Central memory CD8-positive, alpha-beta T cell (primary cell): ENCODE measurements at regions not wholly inside any gene's neighbourhood (a gene's known extent, or its start where the extent isn't known, plus 50 kb on each side); places are given as distances from the start of the nearest gene placed in this dataset.

Experiments used
- ATAC-seq: fragments of 150-1000 bp; cut with Tn5 transposase; replicated peaks from 2 replicates; pipeline ENCODE4 v1.10.0; 2022; ENCODE audit warnings: mild to moderate bottlenecking, moderate FRiP score, moderate number of reproducible peaks; ENCODE audit not compliant: poor library complexity, severe bottlenecking; ENCODE audit errors: extremely low read depth
- DNase-seq, 2 donors: peaks; one replicate each; pipeline ENCODE4 v3.0.0; 2021; ENCODE audit warnings: low spot score in 2 of 2
- H3K27ac Mint-ChIP-seq: one replicate; pipeline ENCODE4 v1.8.0; 2022; ENCODE audit warnings: low read depth, mild to moderate bottlenecking, moderate library complexity, mixed read lengths
- H3K27me3 Mint-ChIP-seq: one replicate; pipeline ENCODE4 v1.8.0; 2022; ENCODE audit warnings: mixed read lengths
- H3K36me3 Mint-ChIP-seq: one replicate; pipeline ENCODE4 v1.8.0; 2022; ENCODE audit warnings: mild to moderate bottlenecking, moderate library complexity, mixed read lengths; ENCODE audit not compliant: insufficient read depth
- H3K4me1 Mint-ChIP-seq: one replicate; pipeline ENCODE4 v1.8.0; 2022; ENCODE audit warnings: mixed read lengths
- H3K4me3 Mint-ChIP-seq: one replicate; pipeline ENCODE4 v1.8.0; 2022; ENCODE audit warnings: mild to moderate bottlenecking, moderate library complexity, mixed read lengths
- H3K9me3 Mint-ChIP-seq: one replicate; pipeline ENCODE4 v1.8.0; 2022; ENCODE audit warnings: mixed read lengths

- no peak for ATAC-seq
These were observed 86.7 kb upstream of the TECRL start for GRCh38 chr4:64495946-64496345.

GRCh38 chr4:64489628-64490027, 80.4 kb upstream of the TECRL start:
- H3K4me1 Mint-ChIP-seq: no peaks in the 10 kb centered on the region
- no peaks in the 10 kb centered on the region for H3K27me3 Mint-ChIP-seq
- ATAC-seq (no peak), DNase-seq (no peak)
- no peaks in the 10 kb centered on the region for H3K36me3 Mint-ChIP-seq
- no peak overlapping the region for H3K27ac Mint-ChIP-seq
- H3K9me3 Mint-ChIP-seq: peaks cover 4% of the 10 kb centered on the region
- no peak overlapping the region for H3K4me3 Mint-ChIP-seq

More at GRCh38 chr4:64495946-64496345, 86.7 kb upstream of the TECRL start:
- Mint-ChIP-seq H3K27me3 (no peaks in the 10 kb centered on the region), H3K4me1 (no peaks in the 10 kb centered on the region), H3K27ac (no peak overlapping the region), H3K4me3 (no peak overlapping the region), H3K36me3 (no peaks in the 10 kb centered on the region), H3K9me3 (peaks cover 16% of the 10 kb centered on the region)
- no peak for DNase-seq

GRCh38 chr4:64479338-64479737, 70.1 kb upstream of the TECRL start:
- ATAC-seq (no peak), DNase-seq (no peak)
- Mint-ChIP-seq H3K36me3 (no peaks in the 10 kb centered on the region), H3K27ac (no peak overlapping the region), H3K4me1 (no peaks in the 10 kb centered on the region), H3K27me3 (no peaks in the 10 kb centered on the region), H3K4me3 (no peak overlapping the region), H3K9me3 (peaks cover 15% of the 10 kb centered on the region)

- no peak for ATAC-seq
- Mint-ChIP-seq H3K9me3 (peaks cover 10% of the 10 kb centered on the region), H3K4me3 (no peak overlapping the region), H3K36me3 (no peaks in the 10 kb centered on the region), H3K27me3 (no peaks in the 10 kb centered on the region), H3K27ac (no peak overlapping the region), H3K4me1 (no peaks in the 10 kb centered on the region)
- no peak for DNase-seq
These were observed 67.9 kb upstream of the TECRL start for GRCh38 chr4:64477127-64477526.

- no peaks in the 10 kb centered on the region for H3K9me3 Mint-ChIP-seq
- H3K27me3 Mint-ChIP-seq: no peaks in the 10 kb centered on the region
- no peak overlapping the region for H3K27ac Mint-ChIP-seq
- no peaks in the 10 kb centered on the region for H3K36me3 Mint-ChIP-seq
- H3K4me1 Mint-ChIP-seq: no peaks in the 10 kb centered on the region
- no peak overlapping the region for H3K4me3 Mint-ChIP-seq
- DNase-seq (no peak), ATAC-seq (no peak)
These were observed 56.0 kb upstream of the TECRL start for GRCh38 chr4:64465263-64465662.

GRCh38 chr4:64464581-64464980, 55.3 kb upstream of the TECRL start:
- no peaks in the 10 kb centered on the region for H3K27me3 Mint-ChIP-seq
- no peak overlapping the region for H3K4me3 Mint-ChIP-seq
- DNase-seq (no peak), ATAC-seq (no peak)
- no peaks in the 10 kb centered on the region for H3K36me3 Mint-ChIP-seq
- no peaks in the 10 kb centered on the region for H3K4me1 Mint-ChIP-seq
- H3K9me3 Mint-ChIP-seq: no peaks in the 10 kb centered on the region
- no peak overlapping the region for H3K27ac Mint-ChIP-seq
